SK-N-SH treated with all-trans-retinoic acid at 6 μM for 48 hours (cell line): ENCODE measurements at regions not wholly inside any gene's neighbourhood (a gene's known extent, or its start where the extent isn't known, plus 50 kb on each side); places are given as distances from the start of the nearest gene placed in this dataset.

Experiments used
- ATAC-seq: fragments of 200-7000 bp; cut with Tn5 transposase; 3 replicates; pipeline ENCODE4 v1.9.1; 2020; ENCODE audit warnings: mild to moderate bottlenecking, moderate library complexity
- ARNTL ChIP-seq: fragments of 450-650 bp; formaldehyde crosslinking; IDR thresholded peaks from 2 replicates; pipeline ENCODE4 v1.5.0; 2020; ENCODE audit warnings: low read depth, mild to moderate bottlenecking, moderate library complexity, borderline replicate concordance
- BACH2 ChIP-seq: fragments of 250-450 bp; sonication (Bioruptor Pico); IDR thresholded peaks from 2 replicates; pipeline ENCODE4 v1.9.0; 2021; ENCODE audit warnings: mild to moderate bottlenecking, borderline replicate concordance
- CSDC2 ChIP-seq: fragments of 250-450 bp; sonication (Bioruptor Pico); IDR thresholded peaks from 2 replicates; pipeline ENCODE4 v1.5.0; 2020; ENCODE audit warnings: mild to moderate bottlenecking, moderate library complexity
- ESRRG ChIP-seq: fragments of 250-450 bp; sonication (Bioruptor Pico); IDR thresholded peaks from 2 replicates; pipeline ENCODE4 v1.6.1; 2021; ENCODE audit warnings: mild to moderate bottlenecking
- GLIS3 ChIP-seq: fragments of 250-450 bp; sonication (Bioruptor Pico); IDR thresholded peaks from 2 replicates; pipeline ENCODE4 v1.5.0; 2020; ENCODE audit warnings: mild to moderate bottlenecking, moderate library complexity
- ISL1 ChIP-seq: fragments of 250-450 bp; sonication (Bioruptor Pico); IDR thresholded peaks from 2 replicates; pipeline ENCODE4 v2.1.2; 2022; ENCODE audit warnings: mild to moderate bottlenecking, moderate library complexity
- OSR1 ChIP-seq: fragments of 250-450 bp; sonication (Bioruptor Pico); IDR thresholded peaks from 2 replicates; pipeline ENCODE4 v1.8.0; 2022; ENCODE audit warnings: moderate library complexity, mild to moderate bottlenecking, inconsistent platforms
- PPARA ChIP-seq: fragments of 250-450 bp; sonication (Bioruptor Pico); IDR thresholded peaks from 2 replicates; pipeline ENCODE4 v1.5.0; 2020; ENCODE audit warnings: mild to moderate bottlenecking, borderline replicate concordance
- RARB ChIP-seq: fragments of 250-450 bp; sonication (Bioruptor Pico); IDR thresholded peaks from 2 replicates; pipeline ENCODE4 v1.8.0; 2021; ENCODE audit warnings: mild to moderate bottlenecking, moderate library complexity
- SNAI2 ChIP-seq: fragments of 250-450 bp; sonication (Bioruptor Pico); IDR thresholded peaks from 2 replicates; pipeline ENCODE4 v1.5.0; 2020; ENCODE audit warnings: mild to moderate bottlenecking, moderate library complexity
- TCF4 ChIP-seq: fragments of 250-450 bp; sonication (Bioruptor Pico); IDR thresholded peaks from 2 replicates; pipeline ENCODE4 v1.8.0; 2021; ENCODE audit warnings: mild to moderate bottlenecking, moderate library complexity, borderline replicate concordance
- TOX ChIP-seq: fragments of 250-450 bp; sonication (Bioruptor Pico); IDR thresholded peaks from 2 replicates; pipeline ENCODE4 v1.8.0; 2021; ENCODE audit warnings: mild to moderate bottlenecking, moderate library complexity, borderline replicate concordance
- ZC3H10 ChIP-seq: fragments of 250-450 bp; sonication (Bioruptor Pico); IDR thresholded peaks from 2 replicates; pipeline ENCODE4 v1.5.1; 2021; ENCODE audit warnings: mild to moderate bottlenecking, moderate library complexity
- ZFP3 ChIP-seq: fragments of 250-450 bp; sonication (Bioruptor Pico); IDR thresholded peaks from 2 replicates; pipeline ENCODE4 v1.5.0; 2020; ENCODE audit warnings: mild to moderate bottlenecking, moderate library complexity
- ZFP30 ChIP-seq: fragments of 450-650 bp; formaldehyde crosslinking; IDR thresholded peaks from 2 replicates; pipeline ENCODE4 v1.5.0; 2022; ENCODE audit warnings: mild to moderate bottlenecking, moderate library complexity
- ZNF70 ChIP-seq: fragments of 450-650 bp; formaldehyde crosslinking; IDR thresholded peaks from 2 replicates; pipeline ENCODE4 v1.5.0; 2020; ENCODE audit warnings: mild to moderate bottlenecking, moderate library complexity
- ZNF8 ChIP-seq: fragments of 450-650 bp; formaldehyde crosslinking; IDR thresholded peaks from 2 replicates; pipeline ENCODE4 v1.5.0; 2020; ENCODE audit warnings: mild to moderate bottlenecking, moderate library complexity
- TF ChIP-seq, protein P1 (sequence below): fragments of 250-450 bp; sonication (Bioruptor Pico); IDR thresholded peaks from 2 replicates; pipeline ENCODE4 v1.5.1; 2020; ENCODE audit warnings: low read depth, mild to moderate bottlenecking, moderate library complexity
- TF ChIP-seq, protein P2 (sequence below): fragments of 250-450 bp; sonication (Bioruptor Pico); IDR thresholded peaks from 2 replicates; pipeline ENCODE4 v1.8.0; 2021; ENCODE audit warnings: low read depth, mild to moderate bottlenecking, moderate library complexity, borderline replicate concordance
- TF ChIP-seq, protein P3 (sequence below): fragments of 250-450 bp; sonication (Bioruptor Pico); IDR thresholded peaks from 2 replicates; pipeline ENCODE4 v1.8.0; 2020; ENCODE audit warnings: mild to moderate bottlenecking, moderate library complexity, borderline replicate concordance

DNA sequence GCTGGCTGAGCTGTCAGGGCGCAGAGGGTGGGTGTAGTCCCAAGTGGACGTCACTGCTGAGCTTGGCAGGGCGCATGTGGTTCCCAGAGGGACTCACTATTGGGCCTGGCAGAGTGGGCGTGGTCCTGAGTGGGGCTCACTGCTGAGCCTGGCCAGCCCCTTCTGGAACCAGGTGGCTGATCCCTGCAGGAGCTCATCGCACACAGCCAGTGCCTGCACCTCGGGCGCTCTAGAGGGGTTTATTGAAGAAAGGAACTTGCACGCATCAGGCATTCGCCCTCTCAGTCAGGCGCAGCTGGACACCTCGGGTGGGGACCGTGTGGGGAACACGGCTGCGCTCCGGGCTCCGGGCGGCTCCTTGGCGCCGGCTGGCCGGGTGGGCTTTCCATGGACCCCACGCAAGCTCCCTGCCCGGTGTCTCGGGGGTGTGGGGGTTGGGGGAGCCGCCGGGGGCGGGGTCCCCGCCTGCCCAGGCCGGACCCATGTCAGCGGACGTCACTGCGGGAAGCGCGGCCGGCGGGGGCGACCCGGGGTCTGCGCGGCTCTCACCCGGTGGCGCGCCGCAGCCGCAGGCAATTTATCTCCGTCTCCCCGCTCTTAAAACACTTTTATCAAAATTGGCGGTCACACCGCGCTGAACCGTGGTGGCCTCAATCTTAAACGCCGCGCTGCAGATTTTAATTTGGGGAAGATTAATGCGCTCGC, 65.4 kb upstream of the NKX1-1 start (continued):
- TF ChIP-seq, protein P1, sequence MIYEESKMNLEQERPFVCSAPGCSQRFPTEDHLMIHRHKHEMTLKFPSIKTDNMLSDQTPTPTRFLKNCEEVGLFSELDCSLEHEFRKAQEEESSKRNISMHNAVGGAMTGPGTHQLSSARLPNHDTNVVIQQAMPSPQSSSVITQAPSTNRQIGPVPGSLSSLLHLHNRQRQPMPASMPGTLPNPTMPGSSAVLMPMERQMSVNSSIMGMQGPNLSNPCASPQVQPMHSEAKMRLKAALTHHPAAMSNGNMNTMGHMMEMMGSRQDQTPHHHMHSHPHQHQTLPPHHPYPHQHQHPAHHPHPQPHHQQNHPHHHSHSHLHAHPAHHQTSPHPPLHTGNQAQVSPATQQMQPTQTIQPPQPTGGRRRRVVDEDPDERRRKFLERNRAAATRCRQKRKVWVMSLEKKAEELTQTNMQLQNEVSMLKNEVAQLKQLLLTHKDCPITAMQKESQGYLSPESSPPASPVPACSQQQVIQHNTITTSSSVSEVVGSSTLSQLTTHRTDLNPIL (CRISPR knock-in tag): no peak
- TF ChIP-seq, protein P2, sequence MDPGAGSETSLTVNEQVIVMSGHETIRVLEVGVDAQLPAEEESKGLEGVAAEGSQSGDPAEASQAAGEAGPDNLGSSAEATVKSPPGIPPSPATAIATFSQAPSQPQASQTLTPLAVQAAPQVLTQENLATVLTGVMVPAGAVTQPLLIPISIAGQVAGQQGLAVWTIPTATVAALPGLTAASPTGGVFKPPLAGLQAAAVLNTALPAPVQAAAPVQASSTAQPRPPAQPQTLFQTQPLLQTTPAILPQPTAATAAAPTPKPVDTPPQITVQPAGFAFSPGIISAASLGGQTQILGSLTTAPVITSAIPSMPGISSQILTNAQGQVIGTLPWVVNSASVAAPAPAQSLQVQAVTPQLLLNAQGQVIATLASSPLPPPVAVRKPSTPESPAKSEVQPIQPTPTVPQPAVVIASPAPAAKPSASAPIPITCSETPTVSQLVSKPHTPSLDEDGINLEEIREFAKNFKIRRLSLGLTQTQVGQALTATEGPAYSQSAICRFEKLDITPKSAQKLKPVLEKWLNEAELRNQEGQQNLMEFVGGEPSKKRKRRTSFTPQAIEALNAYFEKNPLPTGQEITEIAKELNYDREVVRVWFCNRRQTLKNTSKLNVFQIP (CRISPR knock-in tag): no peak
- TF ChIP-seq BACH2 (CRISPR knock-in tag): no peak

DNA sequence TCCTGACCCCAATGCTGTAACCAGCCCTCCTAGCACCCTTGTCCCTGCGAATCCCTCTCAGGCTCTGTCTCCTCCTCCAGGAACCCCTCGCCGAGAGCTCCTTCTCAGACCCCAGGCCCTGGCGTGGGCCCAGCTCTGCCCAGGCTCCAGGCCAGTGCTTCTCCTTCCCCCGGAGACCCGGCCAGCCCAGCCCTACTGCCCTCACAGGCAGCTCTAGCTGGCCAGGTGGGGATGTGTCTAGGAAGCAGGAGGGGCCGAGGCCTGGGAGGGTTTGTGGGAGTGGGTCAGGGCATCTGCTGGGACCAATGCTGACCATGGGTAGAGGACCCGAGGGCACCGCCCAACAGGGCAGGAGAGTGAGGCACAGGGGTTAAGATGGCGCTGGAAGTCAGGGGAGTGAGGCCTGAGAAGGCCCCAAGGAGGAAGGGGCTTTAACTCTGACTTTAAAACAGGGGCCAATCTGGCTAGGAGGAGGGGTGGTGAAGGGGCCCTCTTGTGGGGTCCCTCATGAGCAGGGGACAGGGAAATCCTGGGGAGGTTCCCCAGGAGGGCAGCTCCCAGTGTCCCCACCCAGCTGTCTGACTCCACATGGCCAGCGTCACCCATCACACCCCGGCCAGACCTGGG, 64.7 kb upstream of the NKX1-1 start:
- ATAC-seq: no peak
- TF ChIP-seq, protein P2 (CRISPR knock-in tag): no peak
- no peak for TF ChIP-seq OSR1 (CRISPR knock-in tag)
- TF ChIP-seq ZFP3: no peak
- TF ChIP-seq PPARA (CRISPR knock-in tag): no peak
- no peak for TF ChIP-seq ZNF70 (CRISPR knock-in tag)
- TF ChIP-seq RARB (CRISPR knock-in tag): no peak
- no peak for TF ChIP-seq ZFP30 (CRISPR knock-in tag)
- no peak for TF ChIP-seq ZC3H10 (CRISPR knock-in tag)
- no peak for TF ChIP-seq ARNTL (CRISPR knock-in tag)
- TF ChIP-seq ZNF8: no peak
- TF ChIP-seq, protein P1 (CRISPR knock-in tag): no peak
- TF ChIP-seq SNAI2 (CRISPR knock-in tag): no peak
- TF ChIP-seq TOX (CRISPR knock-in tag): no peak

DNA sequence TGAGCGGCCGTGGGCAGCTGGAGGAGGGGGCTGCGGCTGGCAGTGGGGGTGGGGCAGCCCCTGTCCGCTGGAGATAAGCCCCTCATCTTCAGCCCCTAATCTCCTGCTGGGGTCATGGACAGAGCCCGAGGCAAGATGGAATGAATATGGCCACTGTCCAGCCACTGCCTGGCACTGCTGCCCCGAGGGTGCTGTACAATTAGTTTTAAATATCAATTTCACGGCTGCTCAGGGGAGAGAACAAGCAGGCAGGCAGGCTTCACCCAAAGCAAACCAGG, 64.1 kb upstream of the NKX1-1 start:
- TF ChIP-seq GLIS3 (no peak), ZNF70 (CRISPR knock-in tag) (no peak), ZNF8 (no peak), ISL1 (no peak), SNAI2 (CRISPR knock-in tag) (no peak), ARNTL (CRISPR knock-in tag) (no peak), BACH2 (CRISPR knock-in tag) (no peak)
- TF ChIP-seq, protein P1 (CRISPR knock-in tag): no peak
- ATAC-seq: no peak

DNA sequence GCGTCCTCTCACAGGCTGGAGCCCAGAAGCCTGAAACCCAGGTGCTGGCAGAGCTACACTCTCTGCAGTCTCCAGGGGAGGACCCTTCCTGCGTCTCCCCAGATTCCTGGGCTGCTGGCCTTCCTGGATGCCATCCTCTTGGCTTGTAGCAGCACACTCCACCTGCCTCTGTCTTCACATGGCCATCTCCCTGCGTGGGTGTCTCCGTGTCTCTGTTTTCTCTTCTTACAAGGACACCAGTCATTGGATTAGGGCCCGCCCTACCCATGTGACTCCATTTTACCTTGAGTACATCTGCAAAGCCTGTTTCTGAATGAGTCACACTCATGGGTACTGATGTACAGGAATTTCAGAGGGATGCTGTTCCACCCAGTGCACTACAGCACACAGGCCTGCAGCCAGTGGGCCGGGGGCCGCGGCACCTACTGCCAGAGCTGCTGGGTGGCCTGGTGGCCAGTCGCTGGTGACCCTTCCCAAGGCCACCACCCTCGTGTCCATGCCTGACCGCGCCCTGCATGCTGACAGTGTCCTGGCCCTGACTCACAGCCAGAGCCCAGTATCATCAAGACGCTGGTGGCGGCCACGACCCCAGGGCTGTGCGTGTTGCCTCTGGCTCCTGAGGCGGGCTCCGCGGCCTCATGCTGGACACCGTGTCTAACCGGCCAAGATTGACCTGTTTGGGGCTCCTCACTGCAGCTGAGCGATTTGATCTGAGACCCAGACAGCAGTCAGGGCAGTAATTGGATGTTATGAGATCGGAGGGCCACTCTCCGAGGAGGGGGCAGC, 63.6 kb upstream of the NKX1-1 start:
- no peak for ATAC-seq
- TF ChIP-seq ZC3H10 (CRISPR knock-in tag) (no peak), ZNF8 (no peak), ZNF70 (CRISPR knock-in tag) (no peak), TOX (CRISPR knock-in tag) (no peak), ESRRG (CRISPR knock-in tag) (no peak), ARNTL (CRISPR knock-in tag) (no peak), CSDC2 (no peak), RARB (CRISPR knock-in tag) (no peak), BACH2 (CRISPR knock-in tag) (no peak), SNAI2 (CRISPR knock-in tag) (no peak), TCF4 (CRISPR knock-in tag) (no peak), ZFP30 (CRISPR knock-in tag) (no peak), ZFP3 (no peak), GLIS3 (no peak), ISL1 (no peak)
- TF ChIP-seq, protein P3, sequence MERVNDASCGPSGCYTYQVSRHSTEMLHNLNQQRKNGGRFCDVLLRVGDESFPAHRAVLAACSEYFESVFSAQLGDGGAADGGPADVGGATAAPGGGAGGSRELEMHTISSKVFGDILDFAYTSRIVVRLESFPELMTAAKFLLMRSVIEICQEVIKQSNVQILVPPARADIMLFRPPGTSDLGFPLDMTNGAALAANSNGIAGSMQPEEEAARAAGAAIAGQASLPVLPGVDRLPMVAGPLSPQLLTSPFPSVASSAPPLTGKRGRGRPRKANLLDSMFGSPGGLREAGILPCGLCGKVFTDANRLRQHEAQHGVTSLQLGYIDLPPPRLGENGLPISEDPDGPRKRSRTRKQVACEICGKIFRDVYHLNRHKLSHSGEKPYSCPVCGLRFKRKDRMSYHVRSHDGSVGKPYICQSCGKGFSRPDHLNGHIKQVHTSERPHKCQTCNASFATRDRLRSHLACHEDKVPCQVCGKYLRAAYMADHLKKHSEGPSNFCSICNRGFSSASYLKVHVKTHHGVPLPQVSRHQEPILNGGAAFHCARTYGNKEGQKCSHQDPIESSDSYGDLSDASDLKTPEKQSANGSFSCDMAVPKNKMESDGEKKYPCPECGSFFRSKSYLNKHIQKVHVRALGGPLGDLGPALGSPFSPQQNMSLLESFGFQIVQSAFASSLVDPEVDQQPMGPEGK (CRISPR knock-in tag): no peak
- TF ChIP-seq, protein P2 (CRISPR knock-in tag): no peak
